HG03103 (cell line): ENCODE measurements at regions not wholly inside any gene's neighbourhood (a gene's known extent, or its start where the extent isn't known, plus 50 kb on each side); places are given as distances from the start of the nearest gene placed in this dataset.
"Not testable (repeated sequence)": the region's sequence is repeated elsewhere in the genome, so short reads cannot be mapped to it uniquely, and the experiment has no call there.

Source experiments
- ATAC-seq: cut with Tn5 transposase; IDR thresholded peaks from one replicate; pipeline ENCODE4 v1.9.1; 2021; ENCODE audit warnings: low read depth; ENCODE audit not compliant: unreplicated experiment

GRCh38 chr10:78335371-78335690 lies 301.7 kb downstream of the RPS24 start:
- ATAC-seq: no peak

DNA sequence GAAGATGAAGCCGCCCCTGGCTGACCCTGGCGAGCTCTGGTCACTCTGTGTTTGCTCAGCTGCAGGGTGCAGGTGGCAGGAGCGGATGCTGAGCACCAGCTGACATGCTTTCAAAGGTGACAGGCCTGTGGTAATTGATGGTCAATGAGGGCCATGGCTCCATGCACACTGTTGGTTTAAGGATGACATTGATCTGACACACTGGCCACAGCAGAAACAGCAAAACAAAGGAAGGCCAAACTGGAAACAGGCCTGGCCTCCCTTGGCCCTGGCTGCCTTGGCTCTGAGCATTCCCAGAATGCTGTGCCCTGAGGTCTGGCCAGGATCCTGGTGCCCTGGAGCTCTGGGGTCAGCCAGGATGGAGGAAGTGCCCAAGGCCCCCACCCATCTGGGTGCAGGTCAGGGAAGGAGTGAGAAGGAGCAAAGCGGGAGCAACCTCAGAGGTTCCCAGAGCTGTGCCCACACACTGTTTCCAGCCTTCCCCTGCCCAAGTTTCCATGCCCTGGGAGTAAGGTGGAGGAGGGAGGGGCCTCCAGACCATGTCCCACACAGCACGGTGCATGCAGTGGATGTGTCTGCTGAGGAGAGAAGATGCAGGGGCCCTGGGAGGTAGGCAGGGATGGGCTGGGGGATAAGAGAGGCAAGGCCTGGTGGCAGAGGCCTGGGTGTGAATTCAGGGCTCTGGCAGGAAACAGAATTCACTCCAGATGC lies 302.2 kb downstream of the RPS24 start:
- ATAC-seq: no peak

GRCh38 chr10:78336402-78336791 lies 302.7 kb downstream of the RPS24 start:
- no peak for ATAC-seq

- ATAC-seq: no peak
These were observed 303.4 kb downstream of the RPS24 start for GRCh38 chr10:78337016-78337415.

- ATAC-seq: no peak
These were observed 304.2 kb downstream of the RPS24 start for GRCh38 chr10:78337646-78338391.

DNA sequence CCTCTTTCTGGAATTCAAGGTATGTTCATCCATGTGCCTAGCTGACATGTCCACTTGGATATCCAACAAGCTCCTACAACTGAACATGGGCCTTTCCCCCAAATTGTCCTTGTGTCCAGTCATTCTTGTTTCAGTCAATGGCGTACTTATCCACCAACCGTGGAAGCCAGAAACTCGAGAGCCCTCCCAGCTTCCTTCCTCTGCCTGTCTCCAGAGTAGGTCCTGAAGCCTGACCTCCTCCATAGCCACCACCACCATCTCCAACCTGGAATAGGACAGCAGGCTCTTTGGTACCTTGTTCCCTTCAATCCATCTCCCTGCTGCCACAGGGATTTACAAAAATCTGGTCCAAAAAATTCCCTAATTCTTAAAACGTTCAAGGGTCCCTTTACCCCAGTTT lies 305.1 kb downstream of the RPS24 start:
- ATAC-seq: no peak

DNA sequence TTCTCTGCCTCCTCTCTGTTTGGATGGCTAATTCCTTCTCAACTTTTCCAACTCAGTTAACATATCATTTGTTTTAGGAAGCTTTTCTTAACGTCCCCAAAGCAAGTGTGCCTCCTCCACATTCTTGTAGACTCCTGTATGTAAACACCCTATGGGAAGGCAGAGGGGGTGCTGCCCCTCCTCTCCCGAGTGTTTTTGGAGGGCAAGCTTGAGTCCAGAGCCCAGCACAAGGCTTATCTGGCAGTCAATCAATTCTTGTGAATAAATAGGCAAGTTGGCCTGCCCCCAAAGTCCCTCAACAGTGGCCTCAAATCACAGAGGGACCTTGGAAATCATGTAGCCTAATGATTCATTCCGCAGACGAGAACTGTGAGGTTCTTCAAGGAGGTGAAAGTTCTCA lies 305.6 kb downstream of the RPS24 start:
- ATAC-seq: no peak

GRCh38 chr10:78341953-78342614 lies 308.4 kb downstream of the RPS24 start:
- no peak for ATAC-seq

GRCh38 chr10:78342827-78343653 lies 309.4 kb downstream of the RPS24 start:
- no peak for ATAC-seq

DNA sequence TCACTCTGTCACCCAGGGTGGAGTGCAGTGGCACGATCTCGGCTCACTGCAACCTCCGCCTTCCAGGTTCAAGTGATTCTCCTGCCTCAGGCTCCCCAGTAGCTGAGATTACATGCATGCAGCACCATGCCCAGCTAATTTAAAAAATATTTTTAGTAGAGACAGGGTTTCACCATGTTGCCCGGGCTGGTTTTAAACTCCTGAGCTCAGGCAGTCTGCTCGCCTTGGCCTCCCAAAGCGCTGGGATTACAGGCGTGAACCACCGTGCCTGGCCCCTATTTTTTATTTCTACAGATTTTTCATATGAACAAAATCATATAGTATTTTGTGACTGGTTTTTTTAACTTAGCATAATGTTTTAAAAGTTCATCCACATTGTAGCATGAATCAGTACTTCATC lies 310.6 kb downstream of the RPS24 start:
- ATAC-seq: not testable (repeated sequence)

DNA sequence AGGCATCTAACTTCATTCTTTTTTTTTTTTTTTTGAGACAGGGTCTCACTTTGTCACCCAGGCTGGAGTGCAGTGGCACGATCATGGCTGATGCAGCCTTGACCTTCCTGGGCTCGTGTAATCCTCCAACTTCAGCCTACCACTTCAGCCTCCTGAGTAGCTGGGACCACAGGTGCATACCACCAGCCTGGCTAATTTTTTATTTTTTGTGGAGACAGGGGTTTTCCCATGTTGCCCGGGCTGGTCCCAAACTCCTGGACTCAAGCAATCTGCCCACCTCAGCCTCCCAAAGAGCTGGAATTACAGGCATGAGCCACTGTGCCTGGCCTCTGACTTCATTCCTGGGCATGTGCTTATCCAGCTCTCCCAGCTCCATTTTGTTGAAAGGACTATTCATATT lies 311.9 kb downstream of the RPS24 start:
- ATAC-seq: not testable (repeated sequence)

- no peak for ATAC-seq
These were observed 313.1 kb downstream of the RPS24 start for GRCh38 chr10:78346721-78347120.

DNA sequence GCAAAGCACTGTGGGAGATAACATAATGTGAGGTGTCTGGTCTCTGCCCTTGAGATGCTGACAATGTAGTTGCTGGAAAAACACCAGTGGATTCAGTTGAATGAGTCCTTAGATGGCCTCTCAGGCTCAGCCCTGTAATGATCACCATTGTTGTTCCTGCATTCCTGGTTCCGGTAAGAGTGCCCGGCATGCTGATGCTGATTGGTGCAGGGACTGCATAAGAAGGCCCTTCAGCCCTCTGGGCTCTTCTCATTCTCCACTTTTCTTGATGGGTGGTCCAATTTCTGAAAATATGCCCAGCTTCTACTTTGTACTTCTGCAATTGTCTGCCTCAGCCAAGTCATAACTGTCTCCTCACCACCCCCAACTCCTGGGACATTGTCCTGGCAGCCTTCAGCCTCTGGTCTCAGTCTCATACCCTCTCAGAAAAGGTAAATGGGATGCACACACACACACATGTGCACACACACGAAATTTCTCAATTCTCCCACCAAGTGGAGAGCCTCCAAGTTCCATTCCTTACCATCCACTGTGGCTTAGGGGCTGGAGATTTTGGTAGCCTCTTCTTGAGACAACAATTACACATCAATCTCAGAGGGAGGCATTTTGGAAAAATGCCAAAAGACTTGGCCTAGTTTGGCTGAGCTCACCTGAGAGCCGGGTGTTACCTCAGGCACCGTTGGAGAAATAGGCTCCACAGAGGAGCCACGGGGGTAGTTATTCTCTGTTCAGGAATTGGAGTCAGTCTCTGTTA lies 314.9 kb downstream of the RPS24 start:
- no peak for ATAC-seq

- ATAC-seq: no peak
These were observed 315.5 kb downstream of the RPS24 start for GRCh38 chr10:78349165-78349516.

DNA sequence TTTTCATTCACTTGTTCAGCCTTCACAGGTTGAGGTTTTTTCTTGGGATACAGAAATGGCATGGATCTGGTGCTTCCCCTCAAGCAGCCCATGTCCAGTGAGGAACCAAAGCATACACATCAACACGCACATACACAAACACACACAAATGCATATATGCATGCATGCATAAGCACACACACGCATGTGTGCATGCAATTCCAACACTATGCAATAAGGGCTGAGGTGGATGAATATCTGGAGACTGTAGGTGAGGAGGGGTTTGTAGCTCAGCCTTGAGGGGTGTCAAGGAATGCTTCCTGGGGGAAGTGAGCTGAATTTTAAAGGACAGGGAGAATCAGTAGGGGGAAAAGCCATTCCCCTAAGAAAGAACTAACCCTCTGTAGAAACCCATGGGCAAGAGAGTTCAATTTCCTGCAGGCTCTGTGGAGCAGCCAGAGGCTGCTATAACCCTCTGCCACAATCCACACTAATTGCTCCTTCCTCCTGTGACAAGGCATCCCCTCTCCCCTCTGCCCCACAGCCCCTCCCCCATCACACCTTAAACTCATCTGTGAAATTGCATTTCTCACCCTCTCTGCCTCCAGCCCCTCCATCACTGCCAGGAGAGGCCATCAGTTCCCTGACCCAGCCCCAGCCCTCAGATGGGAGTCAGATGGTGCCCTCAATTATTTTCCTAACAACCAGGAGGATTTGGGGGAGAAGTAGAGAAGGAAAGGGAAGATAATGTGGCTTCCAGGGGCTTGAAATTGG lies 316.4 kb downstream of the RPS24 start:
- ATAC-seq: no peak

GRCh38 chr10:78351283-78351682 lies 317.6 kb downstream of the RPS24 start:
- ATAC-seq: no peak

DNA sequence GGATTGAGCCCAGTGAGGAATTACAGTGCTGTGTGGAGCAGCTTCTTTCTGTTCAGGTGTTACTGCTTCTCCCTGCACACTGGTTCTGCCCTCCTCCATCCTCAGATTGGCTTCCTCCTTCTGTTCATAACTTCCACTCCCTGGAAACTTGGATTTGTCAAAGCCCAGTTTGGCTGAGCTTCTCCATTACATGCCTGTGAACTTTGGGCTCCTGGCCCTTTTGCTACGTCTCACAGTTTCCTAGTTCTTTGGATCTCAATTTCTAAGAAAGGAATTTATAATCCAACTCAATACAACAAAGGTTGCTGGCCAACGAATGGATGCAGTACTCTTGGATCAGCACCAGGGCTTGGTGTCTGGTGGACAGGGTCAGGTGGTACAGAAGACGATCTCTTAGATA lies 318.1 kb downstream of the RPS24 start:
- ATAC-seq: no peak

GRCh38 chr10:78353636-78354035 lies 320.0 kb downstream of the RPS24 start:
- no peak for ATAC-seq

- ATAC-seq: no peak
These were observed 320.4 kb downstream of the RPS24 start for GRCh38 chr10:78354101-78354500.
